Smooth muscle cell (in vitro differentiated cells): ENCODE measurements at regions not wholly inside any gene's neighbourhood (a gene's known extent, or its start where the extent isn't known, plus 50 kb on each side); places are given as distances from the start of the nearest gene placed in this dataset.

Experiments used
- DNase-seq: peaks from one replicate; lab custom pipeline; 2025; ENCODE audit not compliant: unreplicated experiment; lab: John Stamatoyannopoulos, UW
- H2AFZ ChIP-seq: fragments of 200-600 bp; sonication (generic); 2 replicates; pipeline ENCODE4 v1.6.0; 2016; ENCODE audit warnings: antibody characterized with exemption, low read depth, mild to moderate bottlenecking
- H3F3A ChIP-seq: fragments of 200-600 bp; sonication (generic); 2 replicates; pipeline ENCODE4 v1.6.0; 2017; ENCODE audit warnings: antibody characterized with exemption, low read depth
- H3K27ac ChIP-seq: fragments of 200-600 bp; sonication (generic); 2 replicates; pipeline ENCODE4 v1.5.1; 2016; ENCODE audit warnings: low read depth, mild to moderate bottlenecking
- H3K27me3 ChIP-seq: fragments of 200-600 bp; sonication (generic); 2 replicates; pipeline ENCODE4 v1.6.1; 2016; ENCODE audit warnings: low read depth, mild to moderate bottlenecking
- H3K36me3 ChIP-seq: fragments of 200-600 bp; sonication (generic); 2 replicates; pipeline ENCODE4 v1.5.1; 2016; ENCODE audit warnings: low read depth
- H3K4me1 ChIP-seq: fragments of 200-600 bp; sonication (generic); 2 replicates; pipeline ENCODE4 v1.5.1; 2016; ENCODE audit warnings: low read depth
- H3K4me2 ChIP-seq: fragments of 200-600 bp; sonication (generic); 2 replicates; pipeline ENCODE4 v1.6.0; 2016; ENCODE audit warnings: mild to moderate bottlenecking
- H3K4me3 ChIP-seq: fragments of 200-600 bp; sonication (generic); 2 replicates; pipeline ENCODE4 v1.5.1; 2016; ENCODE audit warnings: mild to moderate bottlenecking
- H3K79me2 ChIP-seq: fragments of 200-600 bp; sonication (generic); 2 replicates; pipeline ENCODE4 v1.6.0; 2016; ENCODE audit warnings: low read depth, mild to moderate bottlenecking
- H3K9ac ChIP-seq: fragments of 200-600 bp; sonication (generic); 2 replicates; pipeline ENCODE4 v1.6.0; 2016; ENCODE audit warnings: low read depth
- H3K9me3 ChIP-seq: fragments of 200-600 bp; sonication (generic); replicated peaks from 2 replicates; pipeline ENCODE4 v1.5.1; 2016; ENCODE audit warnings: low read depth
- H4K20me1 ChIP-seq: fragments of 200-600 bp; sonication (generic); 2 replicates; pipeline ENCODE4 v1.6.0; 2016; ENCODE audit warnings: low read depth
- WGBS: methylation state at CpG from one replicate; pipeline ENCODE4 v1.1.7; 2016; ENCODE audit warnings: low lambda C conversion rate; 5-methylcytosine and 5-hydroxymethylcytosine counted together
- TF ChIP-seq, protein P1 (sequence below): fragments of 200-600 bp; sonication (generic); IDR thresholded peaks from 2 replicates; pipeline ENCODE4 v1.5.1; 2017; ENCODE audit warnings: borderline replicate concordance, mild to moderate bottlenecking, antibody characterized with exemption; ENCODE audit not compliant: insufficient read depth, poor library complexity, severe bottlenecking

DNA sequence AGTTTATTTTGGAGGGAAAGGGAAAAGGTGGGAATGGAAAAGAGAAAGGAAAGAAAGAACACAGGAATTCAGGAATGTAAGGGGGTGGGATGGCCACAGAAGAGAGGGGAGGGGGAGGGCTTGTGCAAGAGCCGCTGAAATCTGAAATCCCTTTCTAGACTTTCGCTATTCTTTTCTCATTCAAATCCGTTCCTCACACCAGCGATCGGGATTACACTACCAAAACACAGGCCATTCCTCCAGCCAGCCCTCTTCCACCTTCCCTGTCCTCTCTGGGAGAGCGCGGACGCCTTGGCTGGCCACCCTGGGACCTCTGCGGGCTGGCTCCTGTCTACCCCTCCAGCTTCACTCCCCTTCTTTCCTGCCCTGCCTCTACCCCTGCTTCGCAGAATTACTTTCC, 102.3 kb downstream of the CDCA7 start:
- no peaks in the 10 kb centered on the region for H3K27me3 ChIP-seq
- H3F3A ChIP-seq: no peaks in the 10 kb centered on the region
- H3K4me3 ChIP-seq: no peak overlapping the region
- no peak for DNase-seq
- 73% methylated on average over 10 of the region's 10 CpGs for WGBS
- no peaks in the 10 kb centered on the region for H3K36me3 ChIP-seq
- no peaks in the 10 kb centered on the region for H4K20me1 ChIP-seq
- no peak overlapping the region for H3K4me2 ChIP-seq
- H3K9me3 ChIP-seq: no peaks in the 10 kb centered on the region
- H3K9ac ChIP-seq: no peak overlapping the region
- no peak overlapping the region for H3K27ac ChIP-seq
- no peak overlapping the region for H2AFZ ChIP-seq
- peaks cover 18% of the 10 kb centered on the region for H3K4me1 ChIP-seq
- TF ChIP-seq, protein P1, sequence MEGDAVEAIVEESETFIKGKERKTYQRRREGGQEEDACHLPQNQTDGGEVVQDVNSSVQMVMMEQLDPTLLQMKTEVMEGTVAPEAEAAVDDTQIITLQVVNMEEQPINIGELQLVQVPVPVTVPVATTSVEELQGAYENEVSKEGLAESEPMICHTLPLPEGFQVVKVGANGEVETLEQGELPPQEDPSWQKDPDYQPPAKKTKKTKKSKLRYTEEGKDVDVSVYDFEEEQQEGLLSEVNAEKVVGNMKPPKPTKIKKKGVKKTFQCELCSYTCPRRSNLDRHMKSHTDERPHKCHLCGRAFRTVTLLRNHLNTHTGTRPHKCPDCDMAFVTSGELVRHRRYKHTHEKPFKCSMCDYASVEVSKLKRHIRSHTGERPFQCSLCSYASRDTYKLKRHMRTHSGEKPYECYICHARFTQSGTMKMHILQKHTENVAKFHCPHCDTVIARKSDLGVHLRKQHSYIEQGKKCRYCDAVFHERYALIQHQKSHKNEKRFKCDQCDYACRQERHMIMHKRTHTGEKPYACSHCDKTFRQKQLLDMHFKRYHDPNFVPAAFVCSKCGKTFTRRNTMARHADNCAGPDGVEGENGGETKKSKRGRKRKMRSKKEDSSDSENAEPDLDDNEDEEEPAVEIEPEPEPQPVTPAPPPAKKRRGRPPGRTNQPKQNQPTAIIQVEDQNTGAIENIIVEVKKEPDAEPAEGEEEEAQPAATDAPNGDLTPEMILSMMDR: no peak
- H3K79me2 ChIP-seq: no peaks in the 10 kb centered on the region

DNA sequence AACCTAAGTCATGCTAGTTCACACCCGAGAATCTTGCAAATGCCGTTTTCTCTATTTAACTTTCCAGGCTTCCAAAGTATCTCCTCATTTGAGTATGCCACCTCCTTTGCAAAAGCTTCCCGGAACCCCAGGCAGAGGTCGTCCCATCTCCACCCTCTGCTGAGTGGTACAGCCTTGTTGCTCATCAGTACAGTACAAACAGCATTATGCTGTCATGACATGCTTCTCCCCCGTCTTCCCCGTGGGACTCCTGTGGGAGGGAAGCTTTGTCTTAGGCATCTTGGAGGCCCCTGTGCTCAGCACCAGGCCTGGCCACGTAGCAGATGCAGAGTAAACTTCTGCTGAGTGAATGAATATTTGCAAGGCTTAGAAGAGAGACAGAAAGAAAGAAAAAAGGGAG, 102.7 kb downstream of the CDCA7 start:
- TF ChIP-seq, protein P1: no peak
- 70% methylated on average over 7 of the region's 7 CpGs for WGBS
- no peaks in the 10 kb centered on the region for H3K27me3 ChIP-seq
- no peak for DNase-seq
- no peaks in the 10 kb centered on the region for H3K36me3 ChIP-seq
- no peaks in the 10 kb centered on the region for H3K79me2 ChIP-seq
- no peak overlapping the region for H3K9ac ChIP-seq
- no peaks in the 10 kb centered on the region for H4K20me1 ChIP-seq
- no peaks in the 10 kb centered on the region for H3F3A ChIP-seq
- H3K4me3 ChIP-seq: no peak overlapping the region
- no peak overlapping the region for H3K27ac ChIP-seq
- H3K4me1 ChIP-seq: peaks cover 16% of the 10 kb centered on the region
- H3K4me2 ChIP-seq: no peak overlapping the region
- H3K9me3 ChIP-seq: no peaks in the 10 kb centered on the region
- H2AFZ ChIP-seq: no peak overlapping the region

DNA sequence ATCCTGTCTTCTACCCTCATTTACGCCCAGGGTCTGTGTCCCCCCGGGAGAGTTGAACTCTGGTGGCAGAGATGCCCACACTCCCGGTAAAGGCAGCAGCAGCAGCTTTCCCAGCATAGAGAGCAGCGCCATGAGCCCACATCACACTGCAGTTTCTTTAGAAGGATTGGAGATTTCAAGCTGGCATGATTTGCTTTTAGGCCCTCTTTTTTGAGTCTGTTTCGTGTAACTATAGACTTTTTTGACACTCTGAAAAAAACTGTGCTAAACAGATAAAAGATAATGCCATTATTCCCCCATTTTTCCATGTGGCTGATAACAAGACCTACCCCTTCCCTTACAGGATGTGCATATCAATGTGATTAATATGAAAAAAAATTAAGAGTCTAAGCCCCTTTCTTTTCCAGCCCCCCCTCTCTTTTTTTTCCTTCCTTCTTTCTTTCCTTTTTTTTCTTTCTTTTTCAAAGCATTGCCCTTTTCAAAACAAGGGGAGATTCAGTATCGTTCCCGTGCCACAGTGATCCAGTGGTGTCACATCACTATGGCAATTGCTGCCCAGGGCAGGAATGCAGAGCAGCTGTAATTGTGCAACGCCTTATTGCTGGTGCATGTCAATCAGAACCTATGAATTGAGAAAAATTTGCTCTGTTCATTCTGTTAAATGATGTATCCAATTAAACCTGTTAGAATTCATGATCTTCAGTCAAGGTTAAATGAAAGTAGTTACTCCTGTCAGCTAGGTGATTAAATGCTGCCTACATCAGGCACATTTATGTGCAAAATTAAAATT, 104.5 kb downstream of the CDCA7 start:
- Histone ChIP-seq H3K4me3 (no peak overlapping the region), H3F3A (no peaks in the 10 kb centered on the region), H3K79me2 (no peaks in the 10 kb centered on the region), H3K4me1 (peaks cover 3% of the 10 kb centered on the region), H3K9me3 (no peaks in the 10 kb centered on the region), H3K36me3 (no peaks in the 10 kb centered on the region), H4K20me1 (no peaks in the 10 kb centered on the region), H3K27me3 (no peaks in the 10 kb centered on the region), H3K9ac (no peak overlapping the region), H2AFZ (no peak overlapping the region), H3K4me2 (no peak overlapping the region), H3K27ac (no peak overlapping the region)
- no peak for DNase-seq
- 93% methylated on average over 8 of the region's 8 CpGs for WGBS
- TF ChIP-seq, protein P1: no peak
